SU-DHL-6 (cell line): ENCODE measurements at regions not wholly inside any gene's neighbourhood (a gene's known extent, or its start where the extent isn't known, plus 50 kb on each side); places are given as distances from the start of the nearest gene placed in this dataset.

Experiments
- CTCF ChIP-seq: fragments of 200-600 bp; sonication (generic); IDR thresholded peaks from one replicate; pipeline ENCODE4 v1.5.1; 2017; ENCODE audit warnings: antibody characterized with exemption, mild to moderate bottlenecking, low read length, moderate library complexity; ENCODE audit not compliant: insufficient read depth, poor library complexity, severe bottlenecking
- EZH2phosphoT487 ChIP-seq: fragments of 200-600 bp; sonication (generic), shearing (Covaris generic); conservative IDR thresholded peaks from 2 replicates; pipeline ENCODE4 v1.6.1; 2018; ENCODE audit warnings: mild to moderate bottlenecking, antibody characterized with exemption, low read length, moderate library complexity, mixed read lengths

GRCh38 chr9:87095951-87096350 lies 148.6 kb upstream of the GAS1 start:
- no peak for TF ChIP-seq CTCF
- no peak for TF ChIP-seq EZH2phosphoT487
